ENCODE measurements at regions not wholly inside any gene's neighbourhood (a gene's known extent, or its start where the extent isn't known, plus 50 kb on each side); places are given as distances from the start of the nearest gene placed in this dataset.
"Not testable (repeated sequence)": the region's sequence is repeated elsewhere in the genome, so short reads cannot be mapped to it uniquely, and the experiment has no call there.

DNA sequence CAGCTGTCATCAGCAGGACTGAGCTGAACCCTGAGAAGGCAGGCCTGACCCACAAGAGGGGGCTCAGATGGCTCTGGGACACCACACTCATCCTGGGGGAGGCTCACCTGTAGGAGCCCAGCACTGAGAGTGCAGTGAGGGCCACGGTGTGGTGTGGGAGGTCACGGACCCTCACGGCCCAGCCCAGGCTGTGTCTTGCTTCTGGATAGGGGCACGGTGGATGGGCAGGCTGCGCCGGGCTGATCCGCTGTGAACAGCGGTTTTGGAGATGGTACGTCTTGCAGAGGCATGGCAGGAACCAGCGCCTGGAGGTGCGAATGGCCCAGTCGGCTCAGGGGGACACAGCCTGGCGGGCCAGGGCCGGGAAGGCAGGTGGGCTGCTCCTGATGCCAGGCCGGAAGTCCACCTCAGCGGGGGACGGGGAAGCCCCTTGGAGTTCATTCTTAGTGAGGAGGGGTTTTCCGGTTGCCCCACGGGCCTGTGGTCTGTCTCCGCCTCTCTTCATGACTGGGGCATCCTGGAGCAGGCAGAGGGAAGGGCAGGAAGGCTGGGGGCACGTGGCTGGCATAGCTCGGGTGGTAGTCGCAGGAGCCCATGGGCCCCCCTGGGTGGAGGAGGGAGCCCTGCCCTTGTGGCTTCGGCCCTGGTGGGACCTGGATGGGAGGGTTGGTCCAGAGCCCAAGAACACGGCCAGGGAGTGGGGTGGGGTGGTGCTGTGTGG, 112.5 kb downstream of the UNCX start:
- no peak for DNase-seq

DNA sequence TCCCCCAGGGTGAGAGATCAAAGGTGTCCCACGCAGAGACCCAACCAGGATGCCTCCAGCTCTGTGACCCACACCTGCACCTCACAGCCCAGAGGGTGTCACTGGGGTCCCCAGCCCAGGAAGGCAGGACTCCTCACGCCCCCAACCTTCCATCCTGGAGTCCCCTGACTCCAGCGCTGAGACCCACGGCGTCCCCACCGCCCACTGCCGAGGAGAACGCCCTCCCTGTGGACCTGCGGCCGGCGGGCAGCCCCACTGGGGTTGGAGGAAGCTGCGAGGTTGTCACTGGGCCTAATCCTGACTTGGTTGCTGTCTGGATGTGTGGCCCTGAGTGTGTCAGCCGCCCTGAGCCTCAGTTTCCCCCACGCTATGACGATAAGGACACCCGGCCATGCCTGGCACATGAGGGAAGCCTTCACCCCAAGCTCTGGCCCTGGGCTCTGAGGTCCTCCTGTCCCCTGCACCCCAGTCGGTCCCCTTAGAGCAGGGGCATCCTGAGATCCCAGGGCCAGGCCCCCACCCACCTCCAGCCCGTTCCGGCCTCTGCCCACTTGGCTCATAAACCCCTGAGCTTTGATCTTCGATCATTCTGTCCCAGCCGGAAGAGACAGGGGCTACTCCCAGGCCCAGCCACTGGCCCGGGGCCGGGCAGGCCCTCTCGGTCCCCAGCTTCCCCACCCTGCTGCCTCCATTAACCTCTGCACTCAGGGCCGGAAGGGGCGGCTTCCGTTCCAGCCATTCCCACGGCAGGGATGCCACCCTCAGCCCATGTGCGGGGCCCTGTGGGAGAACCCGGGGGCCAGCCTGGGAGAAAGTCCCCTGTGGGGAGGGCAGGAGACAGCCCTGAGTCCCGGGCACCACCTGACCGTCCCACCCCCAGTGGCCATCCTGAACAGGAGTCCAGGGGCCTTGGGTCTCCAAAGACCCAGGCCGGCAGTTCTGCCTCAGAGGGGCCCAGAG, 113.2 kb downstream of the MICALL2 start:
- no peak for DNase-seq

- DNase-seq, result no peak
Measured at GRCh38 chr7:1346851-1347250, 112.4 kb downstream of the MICALL2 start.

DNA sequence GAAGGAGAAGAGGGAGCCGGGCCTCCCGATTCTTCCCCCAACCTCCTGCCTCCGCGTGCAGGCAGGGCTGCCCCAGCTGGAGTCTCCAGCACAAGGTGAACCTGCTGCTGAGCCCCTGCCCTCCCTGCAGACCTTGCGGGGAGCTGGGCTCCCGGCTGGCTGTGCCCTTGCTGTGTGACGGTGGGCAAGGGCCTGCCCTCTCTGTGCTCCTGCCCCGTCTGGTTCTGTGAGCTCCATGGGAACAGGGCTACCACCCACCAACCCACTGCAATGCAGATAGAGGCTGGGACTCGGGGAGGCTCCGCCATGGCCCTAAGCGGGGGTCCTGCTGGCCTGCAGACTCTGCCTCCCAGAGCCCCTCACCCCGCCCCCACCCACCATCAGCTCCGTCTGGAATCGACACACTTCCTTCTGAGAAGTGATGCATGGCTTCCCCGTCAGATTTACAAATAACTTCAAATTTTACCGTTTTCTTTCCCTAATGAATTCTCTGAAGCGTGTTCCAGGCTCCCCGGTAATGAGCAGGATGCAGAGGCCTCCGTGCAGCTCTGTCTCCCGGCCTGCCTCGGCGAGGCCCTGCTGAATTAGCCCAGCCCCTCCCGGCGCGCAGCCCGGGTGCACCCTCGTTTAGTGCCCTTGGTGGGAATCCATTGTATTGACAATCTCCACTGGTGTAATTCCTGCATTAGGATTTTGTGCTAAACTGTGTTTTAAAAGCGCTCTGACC, 111.0 kb downstream of the MICALL2 start:
- DNase-seq, result no peak

- DNase-seq, result no peak
Measured at GRCh38 chr7:1348823-1349335, 110.4 kb downstream of the MICALL2 start.

GRCh38 chr7:1349351-1349761, 109.9 kb downstream of the MICALL2 start:
- DNase-seq, result no peak

DNA sequence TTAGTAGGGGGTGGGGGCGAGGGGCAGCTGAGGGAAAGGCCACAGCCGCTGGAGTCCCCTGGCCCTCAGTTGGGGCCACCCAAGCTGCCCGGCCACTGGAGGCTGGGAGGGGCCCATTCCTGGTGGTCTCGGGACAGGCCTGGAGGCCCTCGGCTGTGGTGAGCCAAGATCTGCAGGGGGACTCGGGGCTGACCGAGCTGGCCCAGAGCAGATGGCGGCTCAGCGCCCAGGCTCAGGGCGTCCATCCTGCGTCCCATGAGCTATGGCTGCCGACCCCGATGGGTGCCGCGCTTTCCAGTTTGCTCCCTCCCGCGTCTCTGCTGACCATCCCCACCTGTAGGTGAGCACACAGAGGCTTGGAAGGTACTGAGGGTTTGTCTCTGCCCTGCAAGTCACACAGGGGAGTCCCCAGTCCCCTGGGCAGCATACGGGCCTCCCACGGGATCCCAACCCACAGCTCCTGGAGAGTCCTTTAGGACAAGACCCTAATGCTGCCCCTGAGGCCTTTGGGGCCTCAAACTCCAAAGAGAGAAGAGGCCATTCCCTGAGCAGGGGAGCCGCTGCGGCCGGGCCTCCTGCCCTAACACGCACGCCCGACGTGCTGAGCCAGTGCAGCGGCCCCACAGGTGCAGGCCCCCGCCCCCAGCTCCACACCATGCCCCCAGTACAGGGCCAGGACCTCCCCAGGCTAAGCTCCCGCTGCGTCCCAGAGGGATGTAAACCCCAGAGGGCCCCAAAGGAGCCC, 107.2 kb downstream of the MICALL2 start:
- DNase-seq, result no peak

DNA sequence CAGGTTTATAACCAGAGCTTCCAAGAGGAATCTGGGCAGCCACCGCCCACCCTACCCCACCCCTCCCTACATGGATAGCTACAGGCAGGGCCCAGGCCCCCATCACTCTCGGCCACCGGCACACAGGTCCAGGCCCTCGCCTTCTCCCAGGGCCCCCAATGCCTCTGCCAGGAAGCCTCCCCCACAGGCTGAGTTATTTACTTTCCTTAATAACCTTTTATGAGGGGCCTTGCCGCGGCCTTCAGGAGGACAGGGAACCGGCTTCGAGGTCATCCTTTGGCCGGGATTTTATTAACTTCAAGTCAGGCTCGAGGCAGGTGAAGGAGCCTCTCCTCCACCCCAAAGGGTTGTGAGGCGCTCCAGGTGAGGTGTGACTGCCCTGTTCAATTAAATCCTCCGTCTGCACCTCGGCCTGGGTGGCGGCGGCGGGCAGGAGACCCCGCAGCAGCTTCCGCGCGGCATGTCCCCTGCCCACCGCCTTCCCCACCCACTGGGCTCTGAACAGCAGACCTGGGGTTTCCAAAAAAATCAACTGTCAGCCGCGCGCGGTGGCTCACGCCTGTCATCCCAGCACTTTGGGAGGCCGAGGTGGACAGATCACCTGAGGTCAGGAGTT, 106.5 kb downstream of the MICALL2 start:
- DNase-seq, result no peak

GRCh38 chr7:1354661-1355567, 104.4 kb downstream of the MICALL2 start:
- DNase-seq, result no peak

DNA sequence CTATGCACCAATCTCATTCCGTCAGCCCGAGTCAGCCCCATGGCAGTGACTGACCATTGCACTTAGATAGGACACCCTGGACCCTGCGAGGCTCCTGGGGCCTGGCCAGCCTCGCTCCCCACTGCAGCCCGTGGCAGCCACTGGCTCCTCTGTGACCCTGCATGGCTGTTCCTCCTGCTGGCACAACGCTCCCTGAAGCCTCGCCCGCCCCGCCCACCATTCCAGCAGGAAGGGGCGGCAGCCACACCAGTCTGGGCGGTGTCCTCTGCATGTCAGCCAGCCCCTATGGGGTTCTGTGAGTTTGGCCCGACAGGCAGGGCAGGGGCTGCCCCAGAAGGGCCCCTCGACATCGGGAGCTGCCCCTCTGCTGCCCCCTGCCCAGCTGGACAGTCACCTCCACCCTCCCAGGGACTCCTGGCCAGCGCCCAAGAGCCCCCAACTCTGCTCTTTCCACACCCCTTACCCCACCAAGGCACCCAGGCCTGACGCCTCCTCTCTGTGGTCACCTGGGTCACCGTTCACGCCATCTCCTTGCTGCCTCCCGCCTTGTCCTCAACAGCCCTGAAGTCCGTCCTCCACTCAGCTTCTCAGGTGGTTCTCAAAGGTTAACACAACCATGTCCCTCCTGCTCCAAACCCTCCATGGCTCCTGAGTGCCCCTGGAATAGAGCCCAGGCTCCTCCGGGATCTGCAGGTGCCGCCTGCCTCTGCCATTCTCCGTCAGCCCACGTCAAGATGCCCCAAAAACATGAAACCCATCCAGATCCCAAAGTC, 103.5 kb downstream of the MICALL2 start:
- DNase-seq, result no peak

DNA sequence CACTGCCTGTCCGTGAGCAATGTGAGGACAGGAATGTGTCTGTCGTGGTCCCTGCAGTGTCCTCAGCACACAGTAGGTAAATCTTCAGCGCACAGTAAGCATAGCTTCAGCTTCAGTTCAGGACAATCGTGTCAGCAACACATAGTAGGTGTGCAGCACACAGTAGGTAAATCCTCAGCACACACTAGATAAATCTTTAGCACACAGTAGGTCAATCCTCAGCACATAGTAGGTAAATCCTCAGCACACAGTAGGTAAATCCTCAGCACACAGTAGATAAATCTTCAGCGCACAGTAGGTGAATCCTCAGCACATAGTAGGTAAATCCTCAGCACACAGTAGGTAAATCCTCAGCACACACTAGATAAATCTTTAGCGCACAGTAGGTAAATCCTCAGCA, 102.4 kb downstream of the MICALL2 start:
- DNase-seq, result not testable (repeated sequence)

GRCh38 chr7:1357260-1357600, 102.0 kb downstream of the MICALL2 start:
- not testable (repeated sequence) for DNase-seq

DNA sequence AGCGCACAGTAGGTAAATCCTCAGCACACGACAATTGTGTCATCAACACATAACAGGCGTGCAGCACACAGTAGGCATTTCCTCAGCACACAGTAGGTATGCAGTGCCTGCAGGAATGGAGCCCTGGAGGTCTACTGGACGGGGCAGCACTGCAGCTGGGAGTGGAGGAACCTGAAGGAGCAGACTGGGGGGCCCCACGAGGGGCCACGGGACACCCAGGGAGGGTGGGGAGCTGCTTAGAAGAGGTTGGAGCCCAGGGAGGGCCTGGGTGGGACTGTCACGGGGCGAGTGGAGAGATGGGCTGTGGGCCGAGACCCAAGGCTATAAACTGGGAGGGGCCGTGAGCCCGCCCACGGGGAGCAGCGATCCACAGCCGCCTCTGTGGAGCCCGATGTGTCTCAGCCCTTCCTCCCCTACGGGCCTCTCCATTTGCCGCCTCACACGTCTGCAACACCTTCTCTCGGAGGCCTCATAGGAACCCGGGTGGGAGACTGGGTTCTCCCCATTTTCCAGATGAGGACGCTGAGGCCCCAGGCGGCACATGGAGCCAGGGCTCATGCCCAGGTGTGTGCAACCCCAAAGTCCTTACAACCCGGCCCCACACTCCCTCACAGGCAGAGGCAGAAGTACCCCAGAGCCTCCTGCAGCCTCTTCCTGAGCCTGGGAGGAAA, 101.5 kb downstream of the MICALL2 start:
- no peak for DNase-seq

GRCh38 chr7:1358376-1359050, 100.8 kb downstream of the MICALL2 start:
- DNase-seq, result no peak

DNA sequence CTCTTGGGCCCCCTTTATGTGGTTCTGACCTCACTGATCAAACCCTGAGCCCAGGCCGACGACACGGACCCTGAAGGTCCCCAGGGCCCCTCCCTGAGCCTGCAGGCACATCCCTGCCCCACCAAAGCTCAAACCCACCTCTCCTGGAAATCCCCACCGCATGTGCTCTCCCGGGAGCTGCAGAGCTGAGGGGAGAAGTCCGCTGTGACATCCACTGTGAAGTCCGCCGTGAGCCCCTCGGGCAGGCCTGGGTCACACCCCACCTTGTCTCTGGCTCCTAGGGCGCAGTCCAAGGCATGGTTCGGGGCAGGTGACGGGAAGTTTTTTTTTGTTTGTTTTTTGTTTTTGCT, 100.2 kb downstream of the MICALL2 start:
- DNase-seq, result no peak

- DNase-seq, result no peak
Measured at GRCh38 chr7:1359681-1360485, 99.4 kb downstream of the MICALL2 start.

- DNase-seq, result no peak
Measured at GRCh38 chr7:1360521-1360971, 98.7 kb downstream of the MICALL2 start.

All from NCI-H526 treated with DMSO at 0.1 percent for 48 hours (cell line).